ENCODE measurements at regions not wholly inside any gene's neighbourhood (a gene's known extent, or its start where the extent isn't known, plus 50 kb on each side); places are given as distances from the start of the nearest gene placed in this dataset.

DNA sequence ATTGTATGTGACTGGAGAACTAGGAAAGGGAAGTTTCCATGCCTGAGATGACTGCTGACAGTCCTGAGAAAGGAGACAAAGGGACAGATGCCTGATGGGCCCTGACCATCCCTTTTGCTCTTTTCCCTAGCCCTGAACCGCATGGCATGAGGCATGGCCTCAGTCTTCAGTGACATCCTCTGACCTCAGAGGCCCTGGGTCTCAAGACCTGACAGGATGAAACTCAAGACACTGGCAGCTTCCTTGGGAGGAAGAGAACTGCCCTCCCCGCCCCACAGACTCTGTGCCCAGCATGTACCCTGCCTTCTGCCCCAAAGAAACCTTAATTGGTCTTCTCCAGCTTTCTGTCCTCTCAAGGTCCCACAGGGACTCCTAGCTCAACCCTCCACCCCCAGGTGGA, 444.1 kb downstream of the SOX6 start:
- Histone ChIP-seq H3K27me3 (ENCODE audit: control insufficient read depth, insufficient read depth, low read length) (no peaks in the 10 kb centered on the region), H3K27ac (ENCODE audit: low read length) (no peak overlapping the region), H3K4me1 (ENCODE audit: control insufficient read depth, insufficient read depth, low read length) (no peaks in the 10 kb centered on the region), H3K36me3 (ENCODE audit: control insufficient read depth, insufficient read depth, low read length) (no peaks in the 10 kb centered on the region), H3K4me3 (ENCODE audit: low read depth in 2 of 2, low read length in 2 of 2) (no peak overlapping the region), H3K9me3 (ENCODE audit: control insufficient read depth, insufficient read depth, low read depth, low read length) (no peaks in the 10 kb centered on the region)
- in situ Hi-C loops (cut with HindIII; ENCODE audit: low pct_unique_long_range_greater_than_20kb, low sequenced_read_pairs) (no loop called here), intact Hi-C loops (cut with micrococcal nuclease; ENCODE audit: unreplicated experiment) (no loop called here)
- BruUV-seq (replicated peaks) = no TSS peak
- TF ChIP-seq POLR2AphosphoS5 (IDR thresholded peaks at IDR 0.05; ENCODE audit: low read depth, low read length) (no peak), TCF7L2 (IDR thresholded peaks at IDR 0.05; ENCODE audit: low read depth, low read length) (no peak), SIN3A (IDR thresholded peaks at IDR 0.05; ENCODE audit: borderline replicate concordance, insufficient read depth, low read depth, low read length) (no peak)
- TF ChIP-seq, protein P1, sequence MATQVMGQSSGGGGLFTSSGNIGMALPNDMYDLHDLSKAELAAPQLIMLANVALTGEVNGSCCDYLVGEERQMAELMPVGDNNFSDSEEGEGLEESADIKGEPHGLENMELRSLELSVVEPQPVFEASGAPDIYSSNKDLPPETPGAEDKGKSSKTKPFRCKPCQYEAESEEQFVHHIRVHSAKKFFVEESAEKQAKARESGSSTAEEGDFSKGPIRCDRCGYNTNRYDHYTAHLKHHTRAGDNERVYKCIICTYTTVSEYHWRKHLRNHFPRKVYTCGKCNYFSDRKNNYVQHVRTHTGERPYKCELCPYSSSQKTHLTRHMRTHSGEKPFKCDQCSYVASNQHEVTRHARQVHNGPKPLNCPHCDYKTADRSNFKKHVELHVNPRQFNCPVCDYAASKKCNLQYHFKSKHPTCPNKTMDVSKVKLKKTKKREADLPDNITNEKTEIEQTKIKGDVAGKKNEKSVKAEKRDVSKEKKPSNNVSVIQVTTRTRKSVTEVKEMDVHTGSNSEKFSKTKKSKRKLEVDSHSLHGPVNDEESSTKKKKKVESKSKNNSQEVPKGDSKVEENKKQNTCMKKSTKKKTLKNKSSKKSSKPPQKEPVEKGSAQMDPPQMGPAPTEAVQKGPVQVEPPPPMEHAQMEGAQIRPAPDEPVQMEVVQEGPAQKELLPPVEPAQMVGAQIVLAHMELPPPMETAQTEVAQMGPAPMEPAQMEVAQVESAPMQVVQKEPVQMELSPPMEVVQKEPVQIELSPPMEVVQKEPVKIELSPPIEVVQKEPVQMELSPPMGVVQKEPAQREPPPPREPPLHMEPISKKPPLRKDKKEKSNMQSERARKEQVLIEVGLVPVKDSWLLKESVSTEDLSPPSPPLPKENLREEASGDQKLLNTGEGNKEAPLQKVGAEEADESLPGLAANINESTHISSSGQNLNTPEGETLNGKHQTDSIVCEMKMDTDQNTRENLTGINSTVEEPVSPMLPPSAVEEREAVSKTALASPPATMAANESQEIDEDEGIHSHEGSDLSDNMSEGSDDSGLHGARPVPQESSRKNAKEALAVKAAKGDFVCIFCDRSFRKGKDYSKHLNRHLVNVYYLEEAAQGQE (IDR thresholded peaks at IDR 0.05; ENCODE audit: insufficient read depth in 1 of 2, low read depth in 2 of 2, low read length in 1 of 2) = no peak
- TF ChIP-seq, protein P2, sequence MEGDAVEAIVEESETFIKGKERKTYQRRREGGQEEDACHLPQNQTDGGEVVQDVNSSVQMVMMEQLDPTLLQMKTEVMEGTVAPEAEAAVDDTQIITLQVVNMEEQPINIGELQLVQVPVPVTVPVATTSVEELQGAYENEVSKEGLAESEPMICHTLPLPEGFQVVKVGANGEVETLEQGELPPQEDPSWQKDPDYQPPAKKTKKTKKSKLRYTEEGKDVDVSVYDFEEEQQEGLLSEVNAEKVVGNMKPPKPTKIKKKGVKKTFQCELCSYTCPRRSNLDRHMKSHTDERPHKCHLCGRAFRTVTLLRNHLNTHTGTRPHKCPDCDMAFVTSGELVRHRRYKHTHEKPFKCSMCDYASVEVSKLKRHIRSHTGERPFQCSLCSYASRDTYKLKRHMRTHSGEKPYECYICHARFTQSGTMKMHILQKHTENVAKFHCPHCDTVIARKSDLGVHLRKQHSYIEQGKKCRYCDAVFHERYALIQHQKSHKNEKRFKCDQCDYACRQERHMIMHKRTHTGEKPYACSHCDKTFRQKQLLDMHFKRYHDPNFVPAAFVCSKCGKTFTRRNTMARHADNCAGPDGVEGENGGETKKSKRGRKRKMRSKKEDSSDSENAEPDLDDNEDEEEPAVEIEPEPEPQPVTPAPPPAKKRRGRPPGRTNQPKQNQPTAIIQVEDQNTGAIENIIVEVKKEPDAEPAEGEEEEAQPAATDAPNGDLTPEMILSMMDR (IDR thresholded peaks at IDR 0.05) = no peak
- ATAC-seq (no peak), DNase-seq (ENCODE audit: low read depth, low spot score) (no peak)
- ChIA-PET CTCF (no interaction called here), POLR2A (no interaction called here)

DNA sequence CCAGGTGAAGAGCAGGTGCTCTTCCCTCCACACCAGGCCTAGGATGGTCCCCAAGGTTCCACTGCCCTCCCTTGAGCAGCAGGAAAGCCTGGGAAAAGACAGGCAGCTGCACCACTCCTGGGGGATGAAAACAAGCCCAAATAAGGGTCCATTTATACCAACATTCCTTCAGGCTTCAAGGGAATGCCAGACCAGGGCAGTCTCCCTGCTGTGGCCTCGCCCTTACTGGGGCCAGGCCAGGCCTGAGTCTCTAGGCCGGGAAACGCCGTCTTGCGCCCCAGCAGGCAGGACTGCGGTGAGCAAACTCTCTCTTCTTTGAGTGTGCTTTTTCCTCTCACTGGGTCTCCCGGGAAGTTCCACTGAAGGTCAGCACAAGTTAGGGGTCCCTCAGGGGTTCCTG, 443.5 kb downstream of the SOX6 start:
- in situ Hi-C loops (cut with HindIII; ENCODE audit: low pct_unique_long_range_greater_than_20kb, low sequenced_read_pairs) = no loop called here
- intact Hi-C loops (cut with micrococcal nuclease; ENCODE audit: unreplicated experiment) = no loop called here
- POLR2A ChIA-PET = no interaction called here
- Histone ChIP-seq H3K27ac (ENCODE audit: low read length) (no peak overlapping the region), H3K27me3 (ENCODE audit: control insufficient read depth, insufficient read depth, low read length) (no peaks in the 10 kb centered on the region), H3K36me3 (ENCODE audit: control insufficient read depth, insufficient read depth, low read length) (no peaks in the 10 kb centered on the region), H3K4me1 (ENCODE audit: control insufficient read depth, insufficient read depth, low read length) (no peaks in the 10 kb centered on the region), H3K4me3 (ENCODE audit: low read depth in 2 of 2, low read length in 2 of 2) (no peak overlapping the region), H3K9me3 (ENCODE audit: control insufficient read depth, insufficient read depth, low read depth, low read length) (no peaks in the 10 kb centered on the region)
- ATAC-seq = no peak
- no peak for DNase-seq (ENCODE audit: low read depth, low spot score)
- TF ChIP-seq, protein P1 (IDR thresholded peaks at IDR 0.05; ENCODE audit: insufficient read depth in 1 of 2, low read depth in 2 of 2, low read length in 1 of 2) = no peak
- TF ChIP-seq POLR2AphosphoS5 (IDR thresholded peaks at IDR 0.05; ENCODE audit: low read depth, low read length) (no peak), SIN3A (IDR thresholded peaks at IDR 0.05; ENCODE audit: borderline replicate concordance, insufficient read depth, low read depth, low read length) (no peak), TCF7L2 (IDR thresholded peaks at IDR 0.05; ENCODE audit: low read depth, low read length) (no peak)
- TF ChIP-seq, protein P2 (IDR thresholded peaks at IDR 0.05) = no peak
- BruUV-seq (replicated peaks) = no TSS peak
- CTCF ChIA-PET = no interaction called here

All from Panc1 (cell line).